ENCODE measurements at regions not wholly inside any gene's neighbourhood (a gene's known extent, or its start where the extent isn't known, plus 50 kb on each side); places are given as distances from the start of the nearest gene placed in this dataset.

GRCh38 chr1:62377043-62377562 is 57.9 kb upstream of the KANK4 start:
- no peaks in the 10 kb centered on the region for H3K79me2 ChIP-seq (ENCODE audit: control insufficient read depth, insufficient read depth, low read length)
- FAIRE-seq (no peak), DNase-seq (ENCODE audit: low read depth, low spot score) (no peak), ATAC-seq (no peak)
- no peak overlapping the region for H3K27ac ChIP-seq (ENCODE audit: control insufficient read depth, insufficient read depth)
- no peak for TF ChIP-seq IKZF2 (IDR thresholded peaks at IDR 0.05)
- TF ChIP-seq E2F4 (IDR thresholded peaks at IDR 0.05; ENCODE audit: low read depth, low read length): no peak
- no peak for TF ChIP-seq NFYB (IDR thresholded peaks at IDR 0.05; ENCODE audit: insufficient read depth, low read depth, low read length)
- no peak for TF ChIP-seq ZNF274 (IDR thresholded peaks at IDR 0.05; ENCODE audit: insufficient read depth, insufficient read length)
- TF ChIP-seq BACH1 (IDR thresholded peaks at IDR 0.05; ENCODE audit: borderline replicate concordance): no peak
- H3K4me1 ChIP-seq (ENCODE audit: control insufficient read depth, insufficient read depth, low read length): no peaks in the 10 kb centered on the region
- RAD21 ChIA-PET (ENCODE audit: unreplicated experiment): no interaction called here
- H2AFZ ChIP-seq (ENCODE audit: control insufficient read depth, low read depth, low read length): no peak overlapping the region
- BruUV-seq (replicated peaks): no TSS peak
- H3K27me3 ChIP-seq (replicated peaks in 1 of 2; ENCODE audit: control insufficient read depth in 2 of 2, insufficient read depth in 2 of 2, low read length in 1 of 2): no peaks in the 10 kb centered on the region
- POLR2A ChIA-PET: no interaction called here
- H4K20me1 ChIP-seq (ENCODE audit: control insufficient read depth, insufficient read depth): no peaks in the 10 kb centered on the region
- H3K4me2 ChIP-seq (ENCODE audit: control insufficient read depth, insufficient read depth): no peak overlapping the region
- WGBS (ENCODE audit: insufficient coverage, insufficient replicate concordance, low lambda C conversion rate, missing lambda C conversion rate): 28% methylated on average over 3 of the region's 3 CpGs
- H3K36me3 ChIP-seq (ENCODE audit: control insufficient read depth in 2 of 2, insufficient read depth in 2 of 2, low read length in 1 of 2): no peaks in the 10 kb centered on the region
- intact Hi-C loops (cut with micrococcal nuclease; ENCODE audit: unreplicated experiment): no loop called here
- SMC1A ChIA-PET (ENCODE audit: uncharacterized antibody, unreplicated experiment): no interaction called here
- in situ Hi-C loops (cut with MboI): no loop called here
- H3K9ac ChIP-seq (ENCODE audit: control insufficient read depth, insufficient read depth, low read length): no peak overlapping the region
- CTCF ChIA-PET: interaction anchor here (1.0 to 2.1 kb wide), 3 partner anchors 11 to 234 kb away, joined by 3 to 4 read pairs (median 3); no protein-coding TSS in a partner anchor
- H3K9me3 ChIP-seq (replicated peaks; ENCODE audit: control insufficient read depth, insufficient read depth, low read length): no peaks in the 10 kb centered on the region
- no peak overlapping the region for H3K4me3 ChIP-seq

GRCh38 chr1:62380181-62380580 is 56.7 kb upstream of the USP1 start:
- H3K27me3 ChIP-seq (replicated peaks in 1 of 2; ENCODE audit: control insufficient read depth in 2 of 2, insufficient read depth in 2 of 2, low read length in 1 of 2): no peaks in the 10 kb centered on the region; a peak in 1 of 4 replicates
- no TSS peak for BruUV-seq (replicated peaks)
- in situ Hi-C loops (cut with MboI) (no loop called here), intact Hi-C loops (cut with micrococcal nuclease; ENCODE audit: unreplicated experiment) (no loop called here)
- H3K9ac ChIP-seq (ENCODE audit: control insufficient read depth, insufficient read depth, low read length): no peak overlapping the region
- no peaks in the 10 kb centered on the region for H3K9me3 ChIP-seq (replicated peaks; ENCODE audit: control insufficient read depth, insufficient read depth, low read length)
- ChIA-PET POLR2A (no interaction called here), RAD21 (ENCODE audit: unreplicated experiment) (interaction anchor here (1.0 kb wide), 1 partner anchor 205 kb away, joined by 3 read pairs; no protein-coding TSS in a partner anchor), CTCF (interaction anchor here (0.7 kb wide), 1 partner anchor 33 kb away, joined by 4 read pairs; no protein-coding TSS in a partner anchor), SMC1A (ENCODE audit: uncharacterized antibody, unreplicated experiment) (no interaction called here)
- 55% methylated on average over 5 of the region's 5 CpGs for WGBS (ENCODE audit: insufficient coverage, insufficient replicate concordance, low lambda C conversion rate, missing lambda C conversion rate)
- no peak for ATAC-seq
- H4K20me1 ChIP-seq (ENCODE audit: control insufficient read depth, insufficient read depth): no peaks in the 10 kb centered on the region
- no peaks in the 10 kb centered on the region for H3K4me1 ChIP-seq (ENCODE audit: control insufficient read depth, insufficient read depth, low read length)
- FAIRE-seq: no peak
- no peaks in the 10 kb centered on the region for H3K36me3 ChIP-seq (ENCODE audit: control insufficient read depth in 2 of 2, insufficient read depth in 2 of 2, low read length in 1 of 2)
- H3K4me3 ChIP-seq: no peak overlapping the region
- TF ChIP-seq NBN (IDR thresholded peaks at IDR 0.05) (no peak), JUNB (IDR thresholded peaks at IDR 0.05) (no peak), USF2 (IDR thresholded peaks at IDR 0.05; ENCODE audit: borderline replicate concordance, low read depth, low read length) (no peak)
- H3K27ac ChIP-seq (ENCODE audit: control insufficient read depth, insufficient read depth): no peak overlapping the region
- DNase-seq (ENCODE audit: low read depth, low spot score): no peak
- H3K79me2 ChIP-seq (ENCODE audit: control insufficient read depth, insufficient read depth, low read length): no peaks in the 10 kb centered on the region
- no peak overlapping the region for H3K4me2 ChIP-seq (ENCODE audit: control insufficient read depth, insufficient read depth)
- H2AFZ ChIP-seq (ENCODE audit: control insufficient read depth, low read depth, low read length): no peak overlapping the region
